Stimulated activated CD4-positive, alpha-beta T cell treated with anti-CD3 and anti-CD28 coated beads, Interleukin-15, amount 100 ng/mL, for 24 hours (primary cell): ENCODE measurements at regions not wholly inside any gene's neighbourhood (a gene's known extent, or its start where the extent isn't known, plus 50 kb on each side); places are given as distances from the start of the nearest gene placed in this dataset.

Source experiments
- DNase-seq: peaks from one replicate; pipeline ENCODE4 v3.0.0-alpha.2; 2020

GRCh38 chr21:27715131-27715530 lies 748.2 kb upstream of the ADAMTS5 start:
- no peak for DNase-seq

- DNase-seq = no peak
Measured at GRCh38 chr21:27713154-27714109, 746.5 kb upstream of the ADAMTS5 start.

GRCh38 chr21:27704567-27705166 lies 737.8 kb upstream of the ADAMTS5 start:
- DNase-seq = no peak

GRCh38 chr21:27703791-27704190 lies 736.9 kb upstream of the ADAMTS5 start:
- no peak for DNase-seq

GRCh38 chr21:27700974-27701614 lies 734.2 kb upstream of the ADAMTS5 start:
- peak; percentile 75 for DNase-seq

GRCh38 chr21:27695246-27695645 lies 728.4 kb upstream of the ADAMTS5 start:
- DNase-seq = no peak

GRCh38 chr21:27694667-27695066 lies 727.8 kb upstream of the ADAMTS5 start:
- no peak for DNase-seq

GRCh38 chr21:27693376-27693775 lies 726.5 kb upstream of the ADAMTS5 start:
- DNase-seq = no peak

GRCh38 chr21:27691516-27691915 lies 724.6 kb upstream of the ADAMTS5 start:
- no peak for DNase-seq

GRCh38 chr21:27691006-27691405 lies 724.1 kb upstream of the ADAMTS5 start:
- no peak for DNase-seq

GRCh38 chr21:27690426-27690825 lies 723.5 kb upstream of the ADAMTS5 start:
- no peak for DNase-seq

- no peak for DNase-seq
Measured at GRCh38 chr21:27688773-27689172, 721.9 kb upstream of the ADAMTS5 start.

- DNase-seq = no peak
Measured at GRCh38 chr21:27683292-27683691, 716.4 kb upstream of the ADAMTS5 start.

- DNase-seq = no peak
Measured at GRCh38 chr21:27681841-27682240, 715.0 kb upstream of the ADAMTS5 start.

GRCh38 chr21:27681038-27681437 lies 714.1 kb upstream of the ADAMTS5 start:
- no peak for DNase-seq

GRCh38 chr21:27680181-27680580 lies 713.3 kb upstream of the ADAMTS5 start:
- no peak for DNase-seq

GRCh38 chr21:27678511-27678910 lies 711.6 kb upstream of the ADAMTS5 start:
- no peak for DNase-seq

- DNase-seq = no peak
Measured at GRCh38 chr21:27677546-27677945, 710.7 kb upstream of the ADAMTS5 start.

- DNase-seq = no peak
Measured at GRCh38 chr21:27675306-27675705, 708.4 kb upstream of the ADAMTS5 start.

GRCh38 chr21:27674041-27674615 lies 707.2 kb upstream of the ADAMTS5 start:
- DNase-seq = no peak

GRCh38 chr21:27673581-27673980 lies 706.7 kb upstream of the ADAMTS5 start:
- no peak for DNase-seq

GRCh38 chr21:27671207-27671606 lies 704.3 kb upstream of the ADAMTS5 start:
- DNase-seq = no peak

GRCh38 chr21:27653481-27653880 lies 686.6 kb upstream of the ADAMTS5 start:
- DNase-seq = no peak
